ENCODE measurements at regions not wholly inside any gene's neighbourhood (a gene's known extent, or its start where the extent isn't known, plus 50 kb on each side); places are given as distances from the start of the nearest gene placed in this dataset.

GRCh38 chr3:109532257-109533216 lies 195.2 kb upstream of the DPPA4 start:
- no peak for DNase-seq (ENCODE audit: low spot score)

GRCh38 chr3:109545746-109546145 lies 208.4 kb upstream of the DPPA4 start:
- no peak for DNase-seq (ENCODE audit: low spot score)

DNA sequence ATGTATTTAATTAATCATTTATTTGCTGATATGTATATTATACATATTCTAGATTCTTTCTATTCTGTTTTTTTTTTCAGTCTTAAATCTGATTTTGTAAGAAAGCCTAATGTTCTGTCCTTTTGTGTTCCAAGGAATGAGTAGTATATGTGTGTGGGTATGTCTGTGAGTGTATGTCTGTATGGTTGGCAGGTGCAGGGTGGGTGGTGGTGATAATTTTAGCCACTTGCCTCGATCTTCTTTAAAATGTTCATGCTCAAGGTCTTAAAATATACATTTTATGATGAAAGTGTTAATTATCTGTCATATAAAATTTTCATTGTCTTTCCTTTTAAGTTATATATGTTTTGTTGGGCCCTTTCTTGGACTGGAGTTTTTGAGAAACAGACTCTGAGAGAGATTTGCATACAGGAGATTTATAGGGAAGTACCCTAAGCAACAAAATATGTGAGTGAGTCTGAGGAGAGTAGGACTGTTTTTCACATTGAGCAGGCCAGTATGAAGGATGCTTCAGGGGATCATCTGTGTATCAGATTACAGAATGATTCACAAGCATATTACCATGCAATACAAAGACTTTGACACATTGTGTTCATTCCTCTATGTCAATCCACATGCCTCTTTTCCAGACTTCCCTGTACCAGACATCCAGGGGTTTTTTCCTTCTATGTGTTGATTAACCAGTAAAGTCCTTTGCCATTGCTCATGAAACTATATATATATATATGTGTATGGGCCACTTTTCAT lies 211.0 kb upstream of the DPPA4 start:
- DNase-seq (ENCODE audit: low spot score), result no peak

DNA sequence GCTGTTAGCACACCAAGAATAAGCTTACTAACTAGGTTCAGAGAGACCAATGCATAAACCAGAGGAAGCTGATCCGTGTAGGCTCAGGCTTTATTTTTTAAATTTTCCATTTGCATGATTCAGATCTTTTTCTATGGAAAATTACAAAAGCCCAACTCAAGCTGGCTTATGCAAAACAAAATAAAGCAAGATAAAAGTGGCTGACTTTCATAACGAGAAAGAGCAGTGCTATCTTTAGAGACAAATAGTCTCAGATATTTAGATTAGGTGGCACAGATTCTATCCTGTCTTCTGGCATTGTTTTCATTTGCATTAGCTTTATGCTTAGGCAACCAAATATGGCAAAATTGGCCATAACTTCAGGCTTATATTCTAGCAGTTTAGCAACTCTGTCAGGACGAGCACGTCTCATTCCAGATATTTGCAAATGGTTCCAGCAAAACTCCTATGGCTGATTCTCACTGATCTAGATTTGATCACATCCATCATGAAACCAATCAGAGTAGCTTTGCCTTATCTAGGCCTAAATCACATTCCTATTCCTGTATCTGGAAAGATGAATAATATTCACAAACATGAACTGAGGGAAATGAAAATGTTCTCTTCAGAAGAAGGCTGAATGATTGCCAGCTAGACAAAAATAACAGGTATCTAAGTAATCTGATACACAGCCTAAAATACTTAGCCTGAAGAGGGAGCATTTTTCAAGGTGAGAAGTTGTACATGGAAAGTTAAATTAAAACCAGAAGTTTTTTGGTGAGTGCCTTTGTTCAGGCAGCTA lies 216.4 kb upstream of the DPPA4 start:
- DNase-seq (ENCODE audit: low spot score), result no peak

DNA sequence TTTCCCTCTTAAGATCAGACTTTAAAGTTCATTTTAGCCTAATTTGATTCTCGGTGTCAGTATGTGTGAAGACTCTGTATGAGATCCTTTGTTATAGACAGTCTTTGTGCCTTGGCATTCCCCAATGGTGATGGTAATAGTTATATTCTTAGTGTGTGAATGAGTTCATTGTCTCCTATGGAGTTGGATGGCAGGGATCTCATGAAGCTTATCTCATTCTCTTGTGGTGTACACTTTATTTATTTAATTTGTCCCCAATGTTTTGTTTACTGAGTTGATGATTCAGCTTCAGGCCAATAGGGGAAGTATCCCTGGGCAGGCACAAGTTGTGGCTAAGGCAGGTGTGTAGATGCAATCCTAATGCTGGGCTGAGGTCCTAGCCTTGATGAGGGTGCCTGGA lies 222.0 kb upstream of the DPPA4 start:
- DNase-seq (ENCODE audit: low spot score), result no peak

GRCh38 chr3:109563149-109563548 lies 225.8 kb upstream of the DPPA4 start:
- DNase-seq (ENCODE audit: low spot score), result no peak

DNA sequence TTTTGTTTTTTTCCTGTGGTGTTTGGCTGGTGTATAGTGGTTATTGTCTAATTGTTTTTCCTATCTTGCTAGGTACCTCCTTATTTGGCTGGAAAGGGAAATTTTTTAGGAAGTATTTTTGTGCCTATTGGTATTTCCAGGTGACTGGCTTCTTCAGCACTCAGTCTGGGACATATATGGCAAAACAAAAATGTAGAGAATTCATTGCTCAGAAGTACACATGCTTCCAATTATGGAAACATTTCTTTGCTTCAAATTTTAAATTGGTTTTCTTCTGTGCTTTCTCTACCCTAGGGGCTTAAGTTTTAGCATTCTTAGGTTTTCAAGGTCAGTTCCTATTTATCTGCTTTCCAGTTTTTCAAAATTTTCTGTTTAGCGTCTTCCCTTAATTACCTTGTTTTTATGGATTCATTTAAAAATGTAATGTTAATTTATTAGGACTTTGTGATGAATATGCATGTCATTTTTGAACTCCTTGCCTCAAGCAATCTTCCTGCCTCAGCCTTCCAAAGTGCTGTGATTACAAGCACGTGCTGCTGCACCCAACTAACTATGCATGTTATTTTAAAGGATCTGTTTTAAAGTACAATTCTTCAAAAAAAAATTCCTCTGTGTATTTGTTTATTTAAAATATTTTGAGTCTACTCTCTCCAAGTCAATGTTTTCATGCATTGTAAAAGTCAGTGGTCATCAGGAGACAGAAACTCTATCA lies 231.9 kb upstream of the DPPA4 start:
- no peak for DNase-seq (ENCODE audit: low spot score)

- no peak for DNase-seq (ENCODE audit: low spot score)
These were observed 233.1 kb upstream of the DPPA4 start for GRCh38 chr3:109570408-109570807.

GRCh38 chr3:109572301-109572700 lies 235.0 kb upstream of the DPPA4 start:
- DNase-seq (ENCODE audit: low spot score), result no peak

GRCh38 chr3:109596991-109597390 lies 259.6 kb upstream of the DPPA4 start:
- no peak for DNase-seq (ENCODE audit: low spot score)

- no peak for DNase-seq (ENCODE audit: low spot score)
These were observed 260.1 kb upstream of the DPPA4 start for GRCh38 chr3:109597444-109597843.

DNA sequence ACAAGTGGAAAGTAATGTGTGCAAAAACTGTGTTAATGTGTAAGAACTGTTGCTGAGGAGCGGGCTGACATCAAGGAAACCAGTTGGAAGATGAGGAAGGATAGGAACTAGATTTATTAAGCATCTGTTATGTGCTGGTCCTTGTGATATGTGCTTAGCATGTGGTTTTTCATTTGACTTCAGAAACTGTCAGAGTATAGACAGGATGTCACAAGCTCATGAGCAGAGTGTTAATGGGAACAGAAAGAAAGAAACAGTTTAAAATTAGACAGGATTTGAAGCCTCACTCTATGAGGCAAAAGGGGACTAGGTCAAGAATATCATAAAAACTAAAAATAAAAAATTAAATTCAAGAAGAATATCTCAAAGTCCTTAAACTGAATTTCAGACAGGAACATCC lies 270.6 kb upstream of the DPPA4 start:
- no peak for DNase-seq (ENCODE audit: low spot score)

GRCh38 chr3:109608574-109608973 lies 271.2 kb upstream of the DPPA4 start:
- DNase-seq (ENCODE audit: low spot score), result no peak

- DNase-seq (ENCODE audit: low spot score), result no peak
These were observed 281.5 kb upstream of the DPPA4 start for GRCh38 chr3:109618766-109619378.

DNA sequence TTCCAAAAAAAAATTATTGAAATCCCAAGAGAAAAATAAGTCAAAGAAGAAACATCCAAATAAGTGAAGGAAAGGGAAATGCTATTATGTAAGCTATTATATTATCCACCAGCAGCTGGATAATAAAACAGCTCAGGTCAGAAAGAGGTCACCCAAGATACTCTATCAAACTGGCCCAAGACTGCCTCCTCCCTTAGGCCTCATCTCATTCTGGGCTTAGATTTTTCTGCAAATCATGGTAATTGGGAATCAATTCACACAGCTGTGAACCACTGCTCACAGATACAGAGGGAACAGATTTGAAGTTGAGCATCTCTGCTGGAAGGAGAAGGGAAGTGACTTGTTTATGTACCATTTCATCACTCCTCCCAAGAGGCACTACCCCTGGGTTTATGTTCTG lies 294.6 kb upstream of the DPPA4 start:
- DNase-seq (ENCODE audit: low spot score), result no peak

DNA sequence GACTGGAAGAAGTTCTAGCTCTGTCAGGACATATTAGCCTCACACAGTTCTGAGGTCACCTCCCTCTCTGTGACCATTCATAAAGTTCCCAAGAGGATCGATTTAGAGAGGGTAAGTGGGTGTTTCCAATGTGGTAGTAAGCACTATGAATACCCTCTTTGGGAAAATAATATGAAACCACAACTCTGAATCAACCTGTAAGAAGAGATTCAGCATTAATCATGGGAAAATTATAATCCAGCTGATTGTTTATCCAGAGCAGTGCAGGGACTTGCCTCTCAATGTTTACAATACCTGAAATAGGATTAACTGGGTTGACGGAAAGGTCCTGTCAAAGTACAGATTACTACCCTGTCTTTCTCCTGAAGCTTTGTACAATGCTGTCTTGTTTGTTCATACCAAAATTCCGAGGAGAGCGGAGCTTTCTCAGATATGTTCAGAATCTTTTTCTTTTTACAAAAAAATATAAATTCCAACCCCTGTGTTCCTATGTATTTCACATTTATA lies 302.9 kb upstream of the DPPA4 start:
- no peak for DNase-seq (ENCODE audit: low spot score)

- DNase-seq (ENCODE audit: low spot score), result no peak
These were observed 304.7 kb upstream of the DPPA4 start for GRCh38 chr3:109642025-109642424.

GRCh38 chr3:109643590-109643989 lies 306.2 kb upstream of the DPPA4 start:
- DNase-seq (ENCODE audit: low spot score), result no peak

DNA sequence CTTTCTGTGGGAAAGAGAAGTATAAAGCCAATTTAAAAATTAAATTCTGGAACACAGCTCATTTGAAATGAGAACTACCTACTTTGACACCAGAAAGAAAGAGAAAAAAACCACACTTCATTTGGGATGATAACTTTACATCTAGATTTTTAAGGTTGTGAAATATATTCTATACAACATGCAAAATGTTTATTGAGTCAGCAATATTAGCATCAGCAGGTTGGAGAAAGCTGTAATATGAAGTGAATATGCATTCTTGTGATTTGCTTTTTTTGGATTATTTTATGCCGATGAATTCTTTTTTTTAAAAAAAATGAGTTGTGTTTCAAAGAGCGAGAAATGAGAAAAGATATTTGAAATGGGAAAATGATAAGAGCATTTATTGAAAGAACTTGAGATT lies 307.0 kb upstream of the DPPA4 start:
- no peak for DNase-seq (ENCODE audit: low spot score)

GRCh38 chr3:109644746-109645145 lies 307.4 kb upstream of the DPPA4 start:
- DNase-seq (ENCODE audit: low spot score), result no peak

DNA sequence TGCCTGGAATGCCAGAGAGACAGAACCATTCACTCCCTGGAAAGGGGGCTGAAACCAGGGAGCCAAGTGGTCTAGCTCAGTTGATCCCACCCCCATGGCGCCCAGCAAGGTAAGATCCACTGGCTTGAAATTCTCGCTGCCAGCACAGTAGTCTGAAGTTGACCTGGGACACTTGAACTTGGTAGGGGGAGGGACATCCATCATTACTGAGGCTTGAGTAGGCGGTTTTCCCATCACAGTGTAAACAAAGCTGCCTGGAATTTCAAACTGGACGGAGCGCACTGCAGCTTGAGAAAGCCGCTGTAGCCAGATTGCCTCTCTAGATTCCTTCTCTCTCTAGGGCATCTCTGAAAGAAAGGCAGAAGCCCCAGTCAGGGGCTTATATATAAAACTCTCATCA lies 310.7 kb upstream of the DPPA4 start:
- no peak for DNase-seq (ENCODE audit: low spot score)

All from kidney capillary endothelial cell (primary cell).